ENCODE measurements at regions not wholly inside any gene's neighbourhood (a gene's known extent, or its start where the extent isn't known, plus 50 kb on each side); places are given as distances from the start of the nearest gene placed in this dataset.

GRCh38 chr12:91947459-91947858, 198.2 kb downstream of the BTG1 start:
- Histone ChIP-seq H3K36me3 (no peaks in the 10 kb centered on the region), H3K4me3 (no peak overlapping the region), H3K4me1 (peaks cover 3 to 10% (median 4%) of the 10 kb centered on the region in 3 donors), H3K27me3 (no peaks in the 10 kb centered on the region), H3K9me3 (no peaks in the 10 kb centered on the region), H3K27ac (no peak overlapping the region)
- no peak for ATAC-seq
- no peak for FAIRE-seq
- no peak for TF ChIP-seq CTCF (IDR thresholded peaks at IDR 0.05)
- intact Hi-C loops (cut with DNase I), result no loop called here
- DNase-seq, result no peak
- WGBS, 2 donors, result 86 to 92% methylated on average over 5 of the region's 5 CpGs

GRCh38 chr12:91944637-91945036, 201.0 kb downstream of the BTG1 start:
- no peak overlapping the region for H3K27ac ChIP-seq
- no peak overlapping the region for H3K4me3 ChIP-seq
- intact Hi-C loops (cut with DNase I), result no loop called here
- WGBS, 2 donors, result 71 to 88% methylated on average over 1 of the region's 1 CpG
- no peak for TF ChIP-seq CTCF (IDR thresholded peaks at IDR 0.05)
- FAIRE-seq (no peak), ATAC-seq (no peak), DNase-seq (no peak)
- H3K27me3 ChIP-seq, result no peaks in the 10 kb centered on the region
- no peaks in the 10 kb centered on the region for H3K36me3 ChIP-seq
- no peaks in the 10 kb centered on the region for H3K9me3 ChIP-seq
- no peaks in the 10 kb centered on the region for H3K4me1 ChIP-seq

- Histone ChIP-seq H3K27ac (no peak overlapping the region), H3K4me3 (no peak overlapping the region), H3K4me1 (peaks cover 0 to 2% (median 0%) of the 10 kb centered on the region in 3 donors), H3K9me3 (no peaks in the 10 kb centered on the region), H3K27me3 (no peaks in the 10 kb centered on the region), H3K36me3 (no peaks in the 10 kb centered on the region)
- FAIRE-seq (no peak), ATAC-seq (peak in 1 of 4 donors; percentile 56), DNase-seq (no peak)
- no peak for TF ChIP-seq CTCF (IDR thresholded peaks at IDR 0.05)
- intact Hi-C loops (cut with DNase I), result no loop called here
- 70 to 83% methylated on average over 1 of the region's 1 CpG for WGBS, 2 donors
Measured at GRCh38 chr12:91940826-91941570, 204.6 kb downstream of the BTG1 start.

GRCh38 chr12:91940322-91940721, 205.3 kb downstream of the BTG1 start:
- no peaks in the 10 kb centered on the region for H3K9me3 ChIP-seq
- ATAC-seq (no peak), DNase-seq (no peak), FAIRE-seq (no peak)
- no peaks in the 10 kb centered on the region for H3K27me3 ChIP-seq
- no peaks in the 10 kb centered on the region for H3K36me3 ChIP-seq
- no peak overlapping the region for H3K4me3 ChIP-seq
- intact Hi-C loops (cut with DNase I), result no loop called here
- H3K27ac ChIP-seq, result no peak overlapping the region
- peaks cover 0 to 8% (median 4%) of the 10 kb centered on the region in 3 donors for H3K4me1 ChIP-seq
- 92 to 97% methylated on average over 1 of the region's 1 CpG for WGBS, 2 donors
- no peak for TF ChIP-seq CTCF (IDR thresholded peaks at IDR 0.05)

- H3K9me3 ChIP-seq, result no peaks in the 10 kb centered on the region
- H3K27ac ChIP-seq, result no peak overlapping the region
- TF ChIP-seq CTCF (IDR thresholded peaks at IDR 0.05), result no peak
- no peaks in the 10 kb centered on the region for H3K36me3 ChIP-seq
- peaks cover 7 to 27% (median 20%) of the 10 kb centered on the region in 3 donors for H3K4me1 ChIP-seq
- intact Hi-C loops (cut with DNase I), result no loop called here
- ATAC-seq (no peak), FAIRE-seq (no peak), DNase-seq (no peak)
- H3K4me3 ChIP-seq, result no peak overlapping the region
- H3K27me3 ChIP-seq, result no peaks in the 10 kb centered on the region
- 95 to 100% methylated on average over 1 of the region's 1 CpG for WGBS, 2 donors
Measured at GRCh38 chr12:91937706-91938105, 207.9 kb downstream of the BTG1 start.

Data from pancreas (tissue), 10 donors.